Lung (tissue), 11 donors: ENCODE measurements at regions not wholly inside any gene's neighbourhood (a gene's known extent, or its start where the extent isn't known, plus 50 kb on each side); places are given as distances from the start of the nearest gene placed in this dataset.

Source experiments
- ATAC-seq: fragments of 200-7000 bp; cut with Tn5 transposase; one replicate; pipeline ENCODE4 v1.9.1; 2020; ENCODE audit warnings: moderate number of reproducible peaks; ENCODE audit not compliant: insufficient read depth, low FRiP score
- DNase-seq, 3 donors: peaks; one replicate each; pipeline ENCODE4 v3.0.0-alpha.2; 2013 to 2017
- H3K27ac ChIP-seq, 2 donors: one replicate each; pipeline ENCODE4 v1.5.1; 2013; ENCODE audit warnings: mild to moderate bottlenecking in 2 of 2, moderate library complexity in 2 of 2, control low read depth in 1 of 2, inconsistent platforms in 1 of 2, low read depth in 1 of 2, low read length in 1 of 2
- H3K27me3 ChIP-seq, 3 donors: one replicate each; pipeline ENCODE4 v1.5.1; 2013; ENCODE audit warnings: low read length in 2 of 3; ENCODE audit not compliant: control insufficient read depth in 3 of 3, insufficient read depth in 3 of 3
- H3K36me3 ChIP-seq, 4 donors: one replicate each; pipeline ENCODE4 v1.5.1; 2013; ENCODE audit warnings: low read length in 4 of 4, mild to moderate bottlenecking in 1 of 4, moderate library complexity in 1 of 4; ENCODE audit not compliant: control insufficient read depth in 4 of 4, insufficient read depth in 4 of 4
- H3K4me1 ChIP-seq, 5 donors: one replicate each; pipeline ENCODE4 v1.5.1; 2013; ENCODE audit warnings: low read length in 5 of 5, mild to moderate bottlenecking in 2 of 5, moderate library complexity in 1 of 5; ENCODE audit not compliant: control insufficient read depth in 5 of 5, insufficient read depth in 5 of 5
- H3K4me3 ChIP-seq: one replicate; pipeline ENCODE4 v1.5.1; 2013; ENCODE audit warnings: mild to moderate bottlenecking, control low read depth, moderate library complexity
- H3K9ac ChIP-seq, 2 donors: one replicate each; pipeline ENCODE4 v1.5.1; 2013; ENCODE audit warnings: low read length in 2 of 2, control low read depth in 1 of 2; ENCODE audit not compliant: insufficient read depth in 1 of 2
- H3K9me3 ChIP-seq, 4 donors: one replicate each; pipeline ENCODE4 v1.5.1; 2013; ENCODE audit warnings: low read length in 3 of 4, mild to moderate bottlenecking in 1 of 4, moderate library complexity in 1 of 4; ENCODE audit not compliant: control insufficient read depth in 4 of 4, insufficient read depth in 3 of 4
- WGBS, 2 donors: extraction: QIAGEN DNeasy Blood & Tissue Kit; methylation state at CpG; one replicate each; pipeline ENCODE4 v1.1.7; 2013; 5-methylcytosine and 5-hydroxymethylcytosine counted together
- TF ChIP-seq, protein P1 (sequence below): IDR thresholded peaks from 2 replicates; pipeline ENCODE4 v1.5.1; 2012; ENCODE audit warnings: mild to moderate bottlenecking; ENCODE audit errors: control extremely low read depth, extremely low read depth
- donor health status: control.
- donor health status: control.
- donor health status: Bipolar disorder and iron deficiency.
- donor health status: healthy.
- donor health status: DM: yes; HTN: yes; CAD: no.

DNA sequence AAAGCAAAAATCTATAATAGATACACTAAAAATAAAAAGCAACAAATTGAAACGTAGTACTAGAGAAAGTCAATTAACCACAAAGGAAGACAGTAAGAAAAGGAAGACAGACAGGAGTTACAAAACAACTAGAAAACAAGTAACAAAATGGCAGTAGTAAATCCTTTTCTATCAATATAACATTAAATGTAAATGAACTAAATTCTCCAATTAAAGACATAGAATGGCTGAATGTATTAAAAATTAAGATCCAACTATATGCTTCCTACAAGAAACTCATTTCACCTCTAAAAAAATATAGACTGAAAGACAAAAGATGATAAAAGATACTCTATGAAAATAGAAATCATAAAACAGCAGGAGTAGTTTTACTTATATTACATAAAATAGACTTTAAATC is 79.1 kb downstream of the CTH start:
- WGBS, 2 donors = 68 to 90% methylated on average over 1 of the region's 1 CpG
- TF ChIP-seq, protein P1, sequence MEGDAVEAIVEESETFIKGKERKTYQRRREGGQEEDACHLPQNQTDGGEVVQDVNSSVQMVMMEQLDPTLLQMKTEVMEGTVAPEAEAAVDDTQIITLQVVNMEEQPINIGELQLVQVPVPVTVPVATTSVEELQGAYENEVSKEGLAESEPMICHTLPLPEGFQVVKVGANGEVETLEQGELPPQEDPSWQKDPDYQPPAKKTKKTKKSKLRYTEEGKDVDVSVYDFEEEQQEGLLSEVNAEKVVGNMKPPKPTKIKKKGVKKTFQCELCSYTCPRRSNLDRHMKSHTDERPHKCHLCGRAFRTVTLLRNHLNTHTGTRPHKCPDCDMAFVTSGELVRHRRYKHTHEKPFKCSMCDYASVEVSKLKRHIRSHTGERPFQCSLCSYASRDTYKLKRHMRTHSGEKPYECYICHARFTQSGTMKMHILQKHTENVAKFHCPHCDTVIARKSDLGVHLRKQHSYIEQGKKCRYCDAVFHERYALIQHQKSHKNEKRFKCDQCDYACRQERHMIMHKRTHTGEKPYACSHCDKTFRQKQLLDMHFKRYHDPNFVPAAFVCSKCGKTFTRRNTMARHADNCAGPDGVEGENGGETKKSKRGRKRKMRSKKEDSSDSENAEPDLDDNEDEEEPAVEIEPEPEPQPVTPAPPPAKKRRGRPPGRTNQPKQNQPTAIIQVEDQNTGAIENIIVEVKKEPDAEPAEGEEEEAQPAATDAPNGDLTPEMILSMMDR = no peak

DNA sequence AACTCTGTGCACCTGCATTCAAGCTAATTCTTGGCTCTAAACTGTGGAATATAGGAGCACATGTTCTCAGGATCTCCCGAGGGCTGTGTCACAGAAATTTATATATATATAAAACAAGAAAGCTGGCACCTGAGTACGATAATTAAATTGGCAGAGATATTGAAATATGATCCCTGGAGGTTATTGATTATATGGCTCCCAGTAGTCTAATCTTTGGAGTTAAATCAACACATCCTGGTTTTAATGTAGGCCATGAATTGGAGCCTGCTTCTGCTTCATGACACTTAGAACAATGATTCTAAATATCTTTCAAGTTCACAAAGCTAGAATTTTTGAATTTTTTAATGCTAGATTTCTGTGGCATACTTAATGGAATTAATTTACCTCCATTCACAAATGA is 84.3 kb downstream of the CTH start:
- no peak for DNase-seq
- no peak overlapping the region for H3K27ac ChIP-seq
- no peaks in the 10 kb centered on the region for H3K9me3 ChIP-seq
- H3K9ac ChIP-seq = no peak overlapping the region
- WGBS, 2 donors = 83 to 91% methylated on average over 2 of the region's 2 CpGs
- H3K36me3 ChIP-seq = no peaks in the 10 kb centered on the region
- no peak for ATAC-seq
- H3K27me3 ChIP-seq = no peaks in the 10 kb centered on the region
- TF ChIP-seq, protein P1 = no peak
- no peaks in the 10 kb centered on the region for H3K4me1 ChIP-seq
- no peak overlapping the region for H3K4me3 ChIP-seq

More for the DNA sequence above, 79.1 kb downstream of the CTH start:
- ATAC-seq = no peak
- Histone ChIP-seq H3K4me1 (peaks cover 0 to 7% (median 0%) of the 10 kb centered on the region in 5 donors), H3K27ac (no peak overlapping the region), H3K36me3 (no peaks in the 10 kb centered on the region), H3K9ac (no peak overlapping the region), H3K4me3 (no peak overlapping the region), H3K9me3 (no peaks in the 10 kb centered on the region), H3K27me3 (no peaks in the 10 kb centered on the region)
- no peak for DNase-seq

DNA sequence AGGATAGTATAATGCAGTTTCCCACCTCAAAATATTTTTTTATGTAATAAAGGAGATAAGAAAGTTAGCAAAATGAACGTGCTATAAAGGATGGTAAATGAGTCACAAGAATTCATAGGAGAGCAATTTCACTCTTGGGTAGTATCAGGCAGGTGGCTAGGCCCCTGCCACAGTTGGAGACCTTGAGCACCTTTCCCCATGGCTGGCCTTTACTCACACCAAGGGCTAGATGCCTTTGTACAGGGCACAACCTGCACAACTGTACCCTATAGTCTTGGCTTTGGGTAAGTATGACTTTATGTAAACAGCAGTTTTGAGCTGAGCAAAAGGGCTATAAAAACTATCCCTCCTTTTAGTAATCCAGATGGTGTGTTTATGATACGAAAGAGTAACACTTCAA is 85.1 kb downstream of the CTH start:
- no peaks in the 10 kb centered on the region for H3K9me3 ChIP-seq
- ATAC-seq = no peak

DNA sequence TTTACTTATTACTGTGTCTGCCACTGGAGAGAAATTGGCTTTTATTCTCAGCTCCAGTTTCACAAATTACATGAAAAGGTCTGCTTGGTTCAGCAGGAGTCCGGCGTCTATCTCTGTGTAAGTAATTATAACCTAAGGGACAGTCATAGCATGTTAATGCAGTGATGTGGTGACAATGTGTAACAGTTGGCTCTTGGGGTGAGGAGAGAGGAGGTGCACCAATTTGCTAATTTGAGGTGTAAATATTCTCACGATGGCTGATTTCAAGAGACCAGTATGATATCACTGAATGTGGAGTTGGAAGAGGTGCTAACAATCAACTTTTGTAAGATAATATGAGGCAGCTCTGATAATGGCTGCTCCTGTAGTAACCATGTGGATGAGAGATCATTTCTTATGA is 86.1 kb downstream of the CTH start:
- Histone ChIP-seq H3K27me3 (no peaks in the 10 kb centered on the region), H3K4me3 (no peak overlapping the region), H3K9me3 (no peaks in the 10 kb centered on the region), H3K27ac (no peak overlapping the region), H3K9ac (no peak overlapping the region), H3K36me3 (no peaks in the 10 kb centered on the region), H3K4me1 (no peaks in the 10 kb centered on the region)
- 80 to 88% methylated on average over 3 of the region's 3 CpGs for WGBS, 2 donors
- TF ChIP-seq, protein P1 = no peak
- DNase-seq (no peak), ATAC-seq (no peak)

More for the DNA sequence above, 85.1 kb downstream of the CTH start:
- no peak for DNase-seq
- Histone ChIP-seq H3K36me3 (no peaks in the 10 kb centered on the region), H3K4me1 (no peaks in the 10 kb centered on the region), H3K27ac (no peak overlapping the region), H3K9ac (no peak overlapping the region), H3K27me3 (no peaks in the 10 kb centered on the region), H3K4me3 (no peak overlapping the region)
- WGBS, 2 donors = 75 to 78% methylated on average over 2 of the region's 2 CpGs
- TF ChIP-seq, protein P1 = no peak
